ENCODE measurements at regions not wholly inside any gene's neighbourhood (a gene's known extent, or its start where the extent isn't known, plus 50 kb on each side); places are given as distances from the start of the nearest gene placed in this dataset.

GRCh38 chr16:7137560-7138330 is 194.9 kb upstream of the RBFOX1 start (continued):
- no peak for TF ChIP-seq AGO2 (optimal IDR thresholded peaks at IDR 0.05; ENCODE audit: low read depth, low read length)
- TF ChIP-seq ZNF446 (CRISPR knock-in tag; IDR thresholded peaks at IDR 0.05): no peak
- TF ChIP-seq ZMAT3 (CRISPR knock-in tag; conservative IDR thresholded peaks at IDR 0.05): no peak
- TF ChIP-seq STAG1 (CRISPR knock-in tag; IDR thresholded peaks at IDR 0.05): no peak
- TF ChIP-seq SMARCE1 (IDR thresholded peaks at IDR 0.05; ENCODE audit: borderline replicate concordance): no peak
- TF ChIP-seq SMARCC2 (IDR thresholded peaks at IDR 0.05): no peak
- no peak for TF ChIP-seq PREB (CRISPR knock-in tag; IDR thresholded peaks at IDR 0.05)
- TF ChIP-seq ZSCAN29 (CRISPR knock-in tag; conservative IDR thresholded peaks at IDR 0.05): no peak
- no peak for TF ChIP-seq SNRNP70 (IDR thresholded peaks at IDR 0.05; ENCODE audit: low read depth, low read length)
- no peak for TF ChIP-seq MLX (CRISPR knock-in tag; IDR thresholded peaks at IDR 0.05)
- TF ChIP-seq HNRNPL (IDR thresholded peaks at IDR 0.05; ENCODE audit: low read depth, low read length): no peak
- TF ChIP-seq ZNF878 (CRISPR knock-in tag; IDR thresholded peaks at IDR 0.05): no peak
- peak; percentile 33; the same call in 1 of the 2 replicates for TF ChIP-seq CEBPG (CRISPR knock-in tag; IDR thresholded peaks at IDR 0.05)
- TF ChIP-seq ZNF318 (CRISPR knock-in tag; IDR thresholded peaks at IDR 0.05): no peak
- no peak for TF ChIP-seq ZBTB38 (CRISPR knock-in tag; IDR thresholded peaks at IDR 0.05)
- TF ChIP-seq KAT7 (CRISPR knock-in tag; IDR thresholded peaks at IDR 0.05; ENCODE audit: borderline replicate concordance): no peak
- TF ChIP-seq FOSL2 (CRISPR knock-in tag; IDR thresholded peaks at IDR 0.05): peak; percentile 95
- no peak for TF ChIP-seq THAP7 (CRISPR knock-in tag; IDR thresholded peaks at IDR 0.05)
- TF ChIP-seq IKZF4 (CRISPR knock-in tag; IDR thresholded peaks at IDR 0.05; ENCODE audit: borderline replicate concordance, low read depth, not compliant biosample characterization): no peak
- no peak for TF ChIP-seq SMAD1 (CRISPR knock-in tag; IDR thresholded peaks at IDR 0.05; ENCODE audit: borderline replicate concordance, low read depth)
- TF ChIP-seq HIVEP1 (CRISPR knock-in tag; IDR thresholded peaks at IDR 0.05): no peak

Measured in HepG2 (cell line).